ENCODE measurements at regions not wholly inside any gene's neighbourhood (a gene's known extent, or its start where the extent isn't known, plus 50 kb on each side); places are given as distances from the start of the nearest gene placed in this dataset.

DNA sequence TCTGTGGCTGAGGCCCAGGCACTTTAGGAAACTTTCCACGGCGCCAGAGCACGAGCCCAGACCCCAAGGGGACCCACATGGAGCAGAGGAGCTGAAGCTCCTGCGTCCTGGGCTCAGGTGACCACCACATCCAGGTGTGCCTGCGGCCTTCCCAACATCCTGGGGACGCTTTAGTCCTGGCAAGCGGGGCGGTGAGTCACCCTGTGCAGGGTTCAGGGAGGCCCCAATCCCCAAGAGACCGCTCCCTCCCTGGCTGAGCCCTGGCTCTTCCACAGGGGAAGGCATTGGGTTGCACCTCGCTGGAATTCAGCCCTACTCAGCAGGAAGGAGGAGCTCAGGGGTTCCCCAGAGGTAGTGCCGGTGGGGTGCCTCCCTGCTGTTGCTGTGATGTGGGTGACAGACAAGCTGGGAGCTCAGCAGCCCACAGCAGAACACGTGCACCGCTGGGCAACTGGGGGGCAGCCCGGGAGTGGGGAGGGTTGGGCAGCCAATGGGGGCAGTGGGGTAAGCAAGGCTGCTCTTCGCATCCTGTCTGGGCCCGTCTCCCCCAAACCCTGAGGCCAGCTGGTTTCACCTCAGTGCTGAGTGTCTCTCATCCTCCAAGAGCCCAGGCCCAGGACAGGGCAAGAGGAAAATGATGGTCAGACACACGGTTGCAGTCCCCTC is 802.8 kb downstream of the BRD1 start:
- DNase-seq (no peak), ATAC-seq (ENCODE audit: low read depth) (no peak)
- H3K9me1 ChIP-seq (ENCODE audit: insufficient read depth, low read length): no peaks in the 10 kb centered on the region
- intact Hi-C loops (cut with micrococcal nuclease) (no loop called here), in situ Hi-C loops (cut with MboI; ENCODE audit: low sequenced_read_pairs) (no loop called here), dilution Hi-C loops (cut with HindIII; ENCODE audit: low sequenced_read_pairs, unreplicated experiment) (no loop called here)
- H3K4me2 ChIP-seq (ENCODE audit: low read depth, low read length): no peak overlapping the region
- POLR2A ChIA-PET (ENCODE audit: unreplicated experiment): no interaction called here
- H3K23ac ChIP-seq (ENCODE audit: low read depth, low read length): no peak overlapping the region
- no peak overlapping the region for H2BK20ac ChIP-seq (ENCODE audit: low read depth, low read length)
- no peak overlapping the region for H3K4ac ChIP-seq (ENCODE audit: low read depth, low read length)
- no peaks in the 10 kb centered on the region for H3K36me3 ChIP-seq (ENCODE audit: control insufficient read depth, insufficient read depth, low read length)
- no peaks in the 10 kb centered on the region for H3K27me3 ChIP-seq (ENCODE audit: control insufficient read depth, insufficient read depth, low read length)
- no peak overlapping the region for H3K27ac ChIP-seq (ENCODE audit: insufficient read depth, low read length)
- CTCF ChIA-PET: no interaction called here
- no peak overlapping the region for H4K5ac ChIP-seq (ENCODE audit: low read depth, low read length)
- no TSS peak for BruUV-seq (replicated peaks)
- no peak overlapping the region for H4K8ac ChIP-seq (ENCODE audit: low read depth in 2 of 2, low read length in 2 of 2)
- H3K9ac ChIP-seq (ENCODE audit: low read depth, low read length): no peak overlapping the region
- no peak overlapping the region for H3K56ac ChIP-seq (ENCODE audit: extremely low read depth, insufficient read depth, low read length)
- no peak overlapping the region for H3K14ac ChIP-seq (replicated peaks; ENCODE audit: low read depth, low read length)
- H2BK120ac ChIP-seq (ENCODE audit: low read depth, low read length): no peak overlapping the region
- no peak overlapping the region for H3K18ac ChIP-seq (ENCODE audit: low read depth, low read length)
- WGBS, 2 experiments (ENCODE audit: extremely low coverage in 2 of 2, insufficient read length in 1 of 2): 58% methylated on average over 6 of the region's 17 CpGs; no CpG with 5 or more reads in 1 of the 2 experiments
- peaks cover 63% of the 10 kb centered on the region for H3K9me3 ChIP-seq (ENCODE audit: control insufficient read depth, insufficient read depth, low read length)
- H2BK15ac ChIP-seq (ENCODE audit: low read depth, low read length): no peak overlapping the region
- no peak overlapping the region for H2AK9ac ChIP-seq (replicated peaks; ENCODE audit: low read depth, low read length, poor library complexity)
- H2BK5ac ChIP-seq (ENCODE audit: low read depth, low read length, poor library complexity, severe bottlenecking): no peak overlapping the region
- H3K79me1 ChIP-seq (ENCODE audit: low read depth in 1 of 2, low read length in 2 of 2): no peaks in the 10 kb centered on the region
- H4K20me1 ChIP-seq (ENCODE audit: insufficient read depth, low read length): no peaks in the 10 kb centered on the region
- H2AK5ac ChIP-seq (ENCODE audit: low read depth, low read length): no peak overlapping the region
- TF ChIP-seq, protein P1, sequence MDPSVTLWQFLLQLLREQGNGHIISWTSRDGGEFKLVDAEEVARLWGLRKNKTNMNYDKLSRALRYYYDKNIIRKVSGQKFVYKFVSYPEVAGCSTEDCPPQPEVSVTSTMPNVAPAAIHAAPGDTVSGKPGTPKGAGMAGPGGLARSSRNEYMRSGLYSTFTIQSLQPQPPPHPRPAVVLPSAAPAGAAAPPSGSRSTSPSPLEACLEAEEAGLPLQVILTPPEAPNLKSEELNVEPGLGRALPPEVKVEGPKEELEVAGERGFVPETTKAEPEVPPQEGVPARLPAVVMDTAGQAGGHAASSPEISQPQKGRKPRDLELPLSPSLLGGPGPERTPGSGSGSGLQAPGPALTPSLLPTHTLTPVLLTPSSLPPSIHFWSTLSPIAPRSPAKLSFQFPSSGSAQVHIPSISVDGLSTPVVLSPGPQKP (IDR thresholded peaks at IDR 0.05; ENCODE audit: borderline replicate concordance, low read depth, low read length): no peak
- TF ChIP-seq, protein P2, sequence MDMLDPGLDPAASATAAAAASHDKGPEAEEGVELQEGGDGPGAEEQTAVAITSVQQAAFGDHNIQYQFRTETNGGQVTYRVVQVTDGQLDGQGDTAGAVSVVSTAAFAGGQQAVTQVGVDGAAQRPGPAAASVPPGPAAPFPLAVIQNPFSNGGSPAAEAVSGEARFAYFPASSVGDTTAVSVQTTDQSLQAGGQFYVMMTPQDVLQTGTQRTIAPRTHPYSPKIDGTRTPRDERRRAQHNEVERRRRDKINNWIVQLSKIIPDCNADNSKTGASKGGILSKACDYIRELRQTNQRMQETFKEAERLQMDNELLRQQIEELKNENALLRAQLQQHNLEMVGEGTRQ (IDR thresholded peaks at IDR 0.05; ENCODE audit: low read depth, low read length): no peak
- TF ChIP-seq BHLHE40 (IDR thresholded peaks at IDR 0.05; ENCODE audit: low read depth, low read length): no peak
- no peak for TF ChIP-seq CHD1 (IDR thresholded peaks at IDR 0.05; ENCODE audit: low read depth, low read length)
- no peak for TF ChIP-seq MAFK (IDR thresholded peaks at IDR 0.05; ENCODE audit: low read depth, low read length)
- no peaks in the 10 kb centered on the region for H3K4me1 ChIP-seq (ENCODE audit: control insufficient read depth, insufficient read depth, low read length)
- H3K4me3 ChIP-seq (ENCODE audit: insufficient read depth, low read depth, low read length): no peak overlapping the region
- H2AFZ ChIP-seq (replicated peaks; ENCODE audit: low read length, poor library complexity): no peak overlapping the region
- no peak overlapping the region for H4K91ac ChIP-seq (ENCODE audit: insufficient read depth, low read depth, low read length)

All from IMR-90 (cell line).